Neural progenitor cell (in vitro differentiated cells): ENCODE measurements at regions not wholly inside any gene's neighbourhood (a gene's known extent, or its start where the extent isn't known, plus 50 kb on each side); places are given as distances from the start of the nearest gene placed in this dataset.
"Not testable (repeated sequence)": the region's sequence is repeated elsewhere in the genome, so short reads cannot be mapped to it uniquely, and the experiment has no call there.

ENCODE experiments used
- DNase-seq: peaks from one replicate; pipeline ENCODE4 v3.0.0-alpha.2; 2016; ENCODE audit warnings: low spot score
- H2AFZ ChIP-seq: fragments of 200-600 bp; sonication (generic); replicated peaks from 2 replicates; pipeline ENCODE4 v1.6.1; 2016; ENCODE audit warnings: antibody characterized with exemption
- H3F3A ChIP-seq: fragments of 200-600 bp; sonication (generic); 2 replicates; pipeline ENCODE4 v1.6.1; 2016; ENCODE audit warnings: antibody characterized with exemption, low read depth
- H3K27ac ChIP-seq: fragments of 200-600 bp; sonication (generic); 2 replicates; pipeline ENCODE4 v1.5.1; 2016; ENCODE audit warnings: mild to moderate bottlenecking
- H3K27me3 ChIP-seq: fragments of 200-600 bp; sonication (generic); 2 replicates; pipeline ENCODE4 v1.6.1; 2016; ENCODE audit warnings: mild to moderate bottlenecking, moderate library complexity
- H3K36me3 ChIP-seq: fragments of 200-600 bp; sonication (generic); 2 replicates; pipeline ENCODE4 v1.5.1; 2016
- H3K4me1 ChIP-seq: fragments of 200-600 bp; sonication (generic); 2 replicates; pipeline ENCODE4 v1.6.1; 2016; ENCODE audit warnings: mixed run types
- H3K4me2 ChIP-seq: fragments of 200-600 bp; sonication (generic); 2 replicates; pipeline ENCODE4 v1.6.1; 2016
- H3K4me3 ChIP-seq: fragments of 200-600 bp; sonication (generic); 2 replicates; pipeline ENCODE4 v1.5.1; 2016
- H3K79me2 ChIP-seq: fragments of 200-600 bp; sonication (generic); 2 replicates; pipeline ENCODE4 v1.6.1; 2016; ENCODE audit warnings: low read depth
- H3K9ac ChIP-seq: fragments of 200-600 bp; sonication (generic); 2 replicates; pipeline ENCODE4 v1.6.1; 2016
- H3K9me3 ChIP-seq: fragments of 200-600 bp; sonication (generic); 2 replicates; pipeline ENCODE4 v1.5.1; 2016; ENCODE audit warnings: low read depth
- H4K20me1 ChIP-seq: fragments of 200-600 bp; sonication (generic); 2 replicates; pipeline ENCODE4 v1.6.1; 2016; ENCODE audit warnings: low read depth
- H3K27ac Mint-ChIP-seq: 3 replicates; pipeline ENCODE4 v1.8.0; 2021; ENCODE audit warnings: mixed read lengths
- H3K27me3 Mint-ChIP-seq: 2 replicates; pipeline ENCODE4 v1.8.0; 2022; ENCODE audit warnings: low read depth, mild to moderate bottlenecking, inconsistent platforms, moderate library complexity, mixed read lengths; ENCODE audit not compliant: insufficient read depth
- H3K36me3 Mint-ChIP-seq: 3 replicates; pipeline ENCODE4 v1.8.0; 2021; ENCODE audit warnings: mixed read lengths
- H3K4me1 Mint-ChIP-seq: 3 replicates; pipeline ENCODE4 v1.8.0; 2021; ENCODE audit warnings: mixed read lengths
- H3K4me3 Mint-ChIP-seq: 3 replicates; pipeline ENCODE4 v1.8.0; 2021; ENCODE audit warnings: mild to moderate bottlenecking, moderate library complexity, mixed read lengths
- H3K9me3 Mint-ChIP-seq: 3 replicates; pipeline ENCODE4 v1.8.0; 2020; ENCODE audit warnings: mixed read lengths

GRCh38 chr9:41048672-41049071, 79.8 kb downstream of the FOXD4L6 start:
- not testable (repeated sequence) for H3K36me3 ChIP-seq, H3K4me3 Mint-ChIP-seq, H3K4me1 ChIP-seq, H3K27me3 Mint-ChIP-seq, H3K9ac ChIP-seq, H3K36me3 Mint-ChIP-seq, H3K4me3 ChIP-seq, H3K4me2 ChIP-seq, H2AFZ ChIP-seq, H3K27ac Mint-ChIP-seq, H3K27ac ChIP-seq, H3K4me1 Mint-ChIP-seq, DNase-seq, H3K79me2 ChIP-seq, H3F3A ChIP-seq, H4K20me1 ChIP-seq
- H3K9me3 Mint-ChIP-seq = peaks cover 13% of the 10 kb centered on the region
- Histone ChIP-seq H3K9me3 (peaks cover 11% of the 10 kb centered on the region), H3K27me3 (peaks cover 68% of the 10 kb centered on the region)

- not testable (repeated sequence) for H3K4me1 Mint-ChIP-seq, H4K20me1 ChIP-seq, H2AFZ ChIP-seq, H3K36me3 Mint-ChIP-seq, H3K36me3 ChIP-seq, H3K4me3 ChIP-seq, H3K4me2 ChIP-seq, H3K27ac ChIP-seq, H3K4me3 Mint-ChIP-seq, H3K27me3 Mint-ChIP-seq, H3F3A ChIP-seq, H3K9ac ChIP-seq, H3K79me2 ChIP-seq, H3K27ac Mint-ChIP-seq, H3K4me1 ChIP-seq, DNase-seq
- Histone ChIP-seq H3K9me3 (peaks cover 11% of the 10 kb centered on the region), H3K27me3 (peaks cover 68% of the 10 kb centered on the region)
- peaks cover 13% of the 10 kb centered on the region for H3K9me3 Mint-ChIP-seq
Measured at GRCh38 chr9:41047792-41048191, 80.7 kb downstream of the FOXD4L6 start.

GRCh38 chr9:41044930-41045329, 83.6 kb downstream of the FOXD4L6 start:
- H3K4me3 ChIP-seq, H3K79me2 ChIP-seq, DNase-seq, H3K36me3 Mint-ChIP-seq, H3K27me3 Mint-ChIP-seq, H3K27ac ChIP-seq, H2AFZ ChIP-seq, H3K4me3 Mint-ChIP-seq, H3K4me2 ChIP-seq, H3K36me3 ChIP-seq, H3K4me1 ChIP-seq, H3K9ac ChIP-seq, H3K9me3 ChIP-seq, H3F3A ChIP-seq, H3K4me1 Mint-ChIP-seq, H3K27ac Mint-ChIP-seq, H4K20me1 ChIP-seq: not testable (repeated sequence)
- H3K27me3 ChIP-seq = peaks cover 85% of the 10 kb centered on the region
- peaks cover 18% of the 10 kb centered on the region for H3K9me3 Mint-ChIP-seq

- H2AFZ ChIP-seq, H3K9ac ChIP-seq, H3K36me3 ChIP-seq, H3F3A ChIP-seq, H3K27ac ChIP-seq, H3K4me3 Mint-ChIP-seq, H3K9me3 ChIP-seq, H3K27me3 Mint-ChIP-seq, H3K4me3 ChIP-seq, H3K4me1 ChIP-seq, DNase-seq, H3K27ac Mint-ChIP-seq, H3K36me3 Mint-ChIP-seq, H3K79me2 ChIP-seq, H4K20me1 ChIP-seq, H3K4me1 Mint-ChIP-seq, H3K4me2 ChIP-seq: not testable (repeated sequence)
- peaks cover 11% of the 10 kb centered on the region for H3K9me3 Mint-ChIP-seq
- peaks cover 73% of the 10 kb centered on the region for H3K27me3 ChIP-seq
Measured at GRCh38 chr9:41043433-41043832, 85.0 kb downstream of the FOXD4L6 start.

- not testable (repeated sequence) for H3K79me2 ChIP-seq, H2AFZ ChIP-seq, H3K27ac Mint-ChIP-seq, H3K27ac ChIP-seq, H3K4me3 Mint-ChIP-seq, H3K36me3 Mint-ChIP-seq, H3K36me3 ChIP-seq, H3K4me1 Mint-ChIP-seq, H3K27me3 Mint-ChIP-seq, DNase-seq, H3K9me3 ChIP-seq, H3K4me1 ChIP-seq, H3K4me3 ChIP-seq, H3K4me2 ChIP-seq, H3K9ac ChIP-seq, H3F3A ChIP-seq, H4K20me1 ChIP-seq
- peaks cover 11% of the 10 kb centered on the region for H3K9me3 Mint-ChIP-seq
- peaks cover 67% of the 10 kb centered on the region for H3K27me3 ChIP-seq
Measured at GRCh38 chr9:41042111-41042510, 86.4 kb downstream of the FOXD4L6 start.

GRCh38 chr9:41040705-41041342, 87.7 kb downstream of the FOXD4L6 start:
- H3K4me1 ChIP-seq, H3K4me3 ChIP-seq, H3K36me3 Mint-ChIP-seq, H3K4me3 Mint-ChIP-seq, H3K4me1 Mint-ChIP-seq, H3K4me2 ChIP-seq, H3K9me3 ChIP-seq, H3K27ac Mint-ChIP-seq, H4K20me1 ChIP-seq, H3K36me3 ChIP-seq, DNase-seq, H3F3A ChIP-seq, H3K9ac ChIP-seq, H3K27ac ChIP-seq, H3K27me3 Mint-ChIP-seq, H3K79me2 ChIP-seq, H2AFZ ChIP-seq: not testable (repeated sequence)
- peaks cover 13% of the 10 kb centered on the region for H3K9me3 Mint-ChIP-seq
- peaks cover 64% of the 10 kb centered on the region for H3K27me3 ChIP-seq

- not testable (repeated sequence) for H3K27me3 Mint-ChIP-seq
Measured at GRCh38 chr9:41035276-41035675, 93.2 kb downstream of the FOXD4L6 start.

GRCh38 chr9:41034699-41035197, 93.7 kb downstream of the FOXD4L6 start:
- H3K4me3 Mint-ChIP-seq, H3K9me3 ChIP-seq, H3K36me3 ChIP-seq, H3K4me1 ChIP-seq, H3K4me1 Mint-ChIP-seq, H3K9me3 Mint-ChIP-seq, H3K4me3 ChIP-seq, H3F3A ChIP-seq, H4K20me1 ChIP-seq, H3K27ac ChIP-seq, H3K79me2 ChIP-seq, H3K9ac ChIP-seq, DNase-seq, H3K36me3 Mint-ChIP-seq, H3K27me3 Mint-ChIP-seq, H3K27ac Mint-ChIP-seq, H2AFZ ChIP-seq, H3K4me2 ChIP-seq: not testable (repeated sequence)
- peaks cover 27% of the 10 kb centered on the region for H3K27me3 ChIP-seq

More at GRCh38 chr9:41035276-41035675, 93.2 kb downstream of the FOXD4L6 start:
- H3K4me1 ChIP-seq, H3K79me2 ChIP-seq, H3K9me3 Mint-ChIP-seq, H3K4me1 Mint-ChIP-seq, H3K9ac ChIP-seq, DNase-seq, H3K4me2 ChIP-seq, H3K27ac ChIP-seq, H3K36me3 Mint-ChIP-seq, H3K36me3 ChIP-seq, H3K4me3 ChIP-seq, H3K27ac Mint-ChIP-seq, H3F3A ChIP-seq, H3K4me3 Mint-ChIP-seq, H3K9me3 ChIP-seq, H2AFZ ChIP-seq, H4K20me1 ChIP-seq: not testable (repeated sequence)
- peaks cover 32% of the 10 kb centered on the region for H3K27me3 ChIP-seq
